ENCODE measurements at regions not wholly inside any gene's neighbourhood (a gene's known extent, or its start where the extent isn't known, plus 50 kb on each side); places are given as distances from the start of the nearest gene placed in this dataset.

DNA sequence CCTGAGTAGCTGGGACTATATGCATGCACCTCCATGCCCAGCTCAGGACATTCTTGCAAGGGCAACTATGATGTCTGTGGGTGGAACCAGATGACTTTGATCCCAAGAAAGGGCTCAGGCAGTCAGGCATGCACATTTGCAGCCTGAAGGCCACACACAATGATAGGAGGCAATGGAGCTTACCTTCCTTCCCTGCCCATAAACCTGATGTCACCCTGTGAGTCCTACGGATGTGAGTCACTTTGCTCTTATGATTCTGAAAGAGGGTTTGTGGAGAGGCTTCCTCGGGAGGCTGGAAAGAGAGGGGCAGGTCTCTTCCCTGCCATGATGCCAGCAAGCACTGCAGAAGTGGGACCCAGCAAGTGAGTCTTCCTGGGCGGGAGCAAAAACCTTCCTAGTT, 202.4 kb downstream of the LY86 start:
- DNase-seq = no peak
- peak; percentile 86 for ATAC-seq
- intact Hi-C loops (cut with DNase I, micrococcal nuclease) = no loop called here
- H3K4me1 ChIP-seq (ENCODE audit: low read depth) = no peaks in the 10 kb centered on the region
- no peak overlapping the region for H3K4me3 ChIP-seq
- H3K9me3 ChIP-seq = no peaks in the 10 kb centered on the region
- no peaks in the 10 kb centered on the region for H3K36me3 ChIP-seq (ENCODE audit: low read depth)
- TF ChIP-seq, protein P1, sequence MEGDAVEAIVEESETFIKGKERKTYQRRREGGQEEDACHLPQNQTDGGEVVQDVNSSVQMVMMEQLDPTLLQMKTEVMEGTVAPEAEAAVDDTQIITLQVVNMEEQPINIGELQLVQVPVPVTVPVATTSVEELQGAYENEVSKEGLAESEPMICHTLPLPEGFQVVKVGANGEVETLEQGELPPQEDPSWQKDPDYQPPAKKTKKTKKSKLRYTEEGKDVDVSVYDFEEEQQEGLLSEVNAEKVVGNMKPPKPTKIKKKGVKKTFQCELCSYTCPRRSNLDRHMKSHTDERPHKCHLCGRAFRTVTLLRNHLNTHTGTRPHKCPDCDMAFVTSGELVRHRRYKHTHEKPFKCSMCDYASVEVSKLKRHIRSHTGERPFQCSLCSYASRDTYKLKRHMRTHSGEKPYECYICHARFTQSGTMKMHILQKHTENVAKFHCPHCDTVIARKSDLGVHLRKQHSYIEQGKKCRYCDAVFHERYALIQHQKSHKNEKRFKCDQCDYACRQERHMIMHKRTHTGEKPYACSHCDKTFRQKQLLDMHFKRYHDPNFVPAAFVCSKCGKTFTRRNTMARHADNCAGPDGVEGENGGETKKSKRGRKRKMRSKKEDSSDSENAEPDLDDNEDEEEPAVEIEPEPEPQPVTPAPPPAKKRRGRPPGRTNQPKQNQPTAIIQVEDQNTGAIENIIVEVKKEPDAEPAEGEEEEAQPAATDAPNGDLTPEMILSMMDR (IDR thresholded peaks at IDR 0.05) = no peak

DNA sequence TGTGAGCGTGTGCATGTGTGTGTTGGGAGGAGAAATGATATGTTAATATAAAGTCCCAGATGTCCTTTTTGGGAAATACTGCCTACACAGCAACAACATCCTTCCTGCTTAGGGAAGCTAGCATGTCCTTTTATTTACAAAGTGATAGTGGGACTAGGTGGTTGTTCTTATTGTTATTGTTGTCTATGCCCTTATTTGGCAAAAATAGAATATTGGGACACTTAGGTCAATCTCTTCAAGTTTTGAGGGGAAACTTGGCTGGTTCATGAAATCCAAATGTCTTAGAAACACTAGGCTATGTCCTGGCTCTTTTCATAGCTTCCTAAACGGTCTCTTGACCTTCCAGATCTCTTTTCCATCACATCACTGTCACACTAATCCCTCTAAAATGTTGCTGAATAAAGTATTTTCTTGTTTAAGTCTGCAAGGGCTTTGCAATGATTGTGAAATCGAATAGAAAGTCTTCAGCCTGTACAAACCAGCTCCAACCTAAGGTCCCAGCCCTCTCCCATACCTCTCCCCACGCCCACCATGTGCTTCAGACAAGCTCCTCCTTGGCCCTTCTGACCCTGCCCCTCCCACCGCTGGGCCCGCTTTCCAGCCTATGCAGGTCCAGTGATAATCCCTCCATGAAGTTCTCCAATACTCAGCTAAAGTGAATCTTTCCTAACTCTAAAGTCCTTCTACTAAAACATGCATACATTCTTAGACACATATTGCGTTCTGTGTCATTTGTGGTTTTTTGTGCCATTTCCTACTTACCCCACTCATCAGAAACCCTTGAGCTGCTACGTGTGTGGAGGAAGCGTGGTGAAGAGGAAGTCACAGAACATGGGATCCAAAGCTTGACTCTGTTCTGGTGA, 205.1 kb downstream of the LY86 start:
- no peaks in the 10 kb centered on the region for H3K36me3 ChIP-seq (ENCODE audit: low read depth)
- no peaks in the 10 kb centered on the region for H3K9me3 ChIP-seq
- TF ChIP-seq, protein P1 (IDR thresholded peaks at IDR 0.05) = no peak
- H3K4me3 ChIP-seq = no peak overlapping the region
- ATAC-seq = no peak
- no peaks in the 10 kb centered on the region for H3K4me1 ChIP-seq (ENCODE audit: low read depth)
- intact Hi-C loops (cut with DNase I, micrococcal nuclease) = no loop called here
- DNase-seq = no peak

DNA sequence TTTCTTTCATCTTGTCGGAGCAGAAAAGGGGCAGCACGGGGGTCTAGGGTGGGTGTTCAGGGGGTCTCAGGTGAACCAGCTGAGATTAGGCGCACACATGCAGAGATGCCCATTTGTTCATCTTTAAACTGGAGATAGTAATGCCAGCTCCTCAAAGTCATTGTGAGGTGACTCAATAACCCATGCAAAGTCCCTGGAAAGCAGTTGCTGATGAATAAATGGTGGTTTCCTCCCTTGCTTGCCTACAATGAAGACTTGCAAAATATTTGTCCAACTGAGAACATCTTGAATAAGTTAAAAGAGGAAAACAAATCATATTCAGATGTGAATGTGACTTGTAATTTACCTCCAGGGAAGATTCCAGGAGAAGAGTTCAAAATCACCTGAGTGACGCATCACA, 206.9 kb downstream of the LY86 start:
- no peaks in the 10 kb centered on the region for H3K36me3 ChIP-seq (ENCODE audit: low read depth)
- no peak overlapping the region for H3K4me3 ChIP-seq
- no peaks in the 10 kb centered on the region for H3K4me1 ChIP-seq (ENCODE audit: low read depth)
- ATAC-seq (no peak), DNase-seq (no peak)
- no peaks in the 10 kb centered on the region for H3K9me3 ChIP-seq
- intact Hi-C loops (cut with DNase I, micrococcal nuclease) = no loop called here
- TF ChIP-seq, protein P1 (IDR thresholded peaks at IDR 0.05) = no peak

DNA sequence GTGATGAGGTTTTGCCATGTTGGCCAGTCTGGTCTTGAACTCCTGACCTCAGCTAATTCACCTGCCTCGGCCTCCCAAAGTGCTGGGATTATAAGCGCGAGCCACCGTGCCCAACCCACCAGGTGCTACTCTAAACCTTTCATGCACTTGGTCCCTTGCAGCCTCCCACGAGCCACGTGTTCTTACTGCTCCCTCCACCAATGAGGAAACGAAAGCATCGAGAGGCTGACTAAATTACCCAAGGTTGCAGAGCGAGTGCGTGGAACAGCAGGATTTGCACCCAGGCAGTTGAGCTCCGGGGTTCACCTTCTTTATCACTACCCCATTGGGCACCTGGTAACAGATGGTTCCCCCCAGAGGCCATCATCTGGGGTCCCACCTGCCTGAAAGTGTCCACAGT, 208.3 kb downstream of the LY86 start:
- ATAC-seq (no peak), DNase-seq (no peak)
- no peaks in the 10 kb centered on the region for H3K9me3 ChIP-seq
- no peaks in the 10 kb centered on the region for H3K36me3 ChIP-seq (ENCODE audit: low read depth)
- no peaks in the 10 kb centered on the region for H3K4me1 ChIP-seq (ENCODE audit: low read depth)
- TF ChIP-seq, protein P1 (IDR thresholded peaks at IDR 0.05) = no peak
- no peak overlapping the region for H3K4me3 ChIP-seq
- intact Hi-C loops (cut with DNase I, micrococcal nuclease) = no loop called here

DNA sequence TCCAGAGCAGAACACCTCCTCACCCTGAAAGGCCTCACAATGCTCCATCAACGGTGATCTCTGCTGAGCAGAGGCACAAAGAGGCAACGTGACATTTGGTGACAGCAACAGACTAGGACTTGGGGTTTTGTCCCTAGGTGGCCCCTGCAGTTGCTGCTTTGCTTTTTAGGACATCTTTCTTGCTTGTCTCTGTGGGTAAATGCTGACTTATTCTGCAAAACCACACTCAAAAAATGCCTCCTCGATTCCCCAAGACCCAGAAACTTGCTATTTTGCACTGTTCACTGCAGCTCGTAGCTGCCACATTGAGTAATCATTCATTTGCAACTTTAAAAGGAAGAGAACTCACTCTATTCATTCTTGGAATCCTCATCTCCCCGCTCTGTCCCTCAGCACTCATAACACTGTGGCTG, 209.9 kb downstream of the LY86 start:
- TF ChIP-seq, protein P1 (IDR thresholded peaks at IDR 0.05) = no peak
- no peak for ATAC-seq
- no peak overlapping the region for H3K4me3 ChIP-seq
- H3K4me1 ChIP-seq (ENCODE audit: low read depth) = no peaks in the 10 kb centered on the region
- DNase-seq = no peak
- intact Hi-C loops (cut with DNase I, micrococcal nuclease) = no loop called here
- H3K9me3 ChIP-seq = no peaks in the 10 kb centered on the region
- H3K36me3 ChIP-seq (ENCODE audit: low read depth) = no peaks in the 10 kb centered on the region
